Kidney epithelial cell (primary cell): ENCODE measurements at regions not wholly inside any gene's neighbourhood (a gene's known extent, or its start where the extent isn't known, plus 50 kb on each side); places are given as distances from the start of the nearest gene placed in this dataset.

Source experiments
- DNase-seq: peaks from one replicate; pipeline ENCODE4 v3.0.0-alpha.2; 2010; ENCODE audit warnings: low read depth
- H3K27me3 ChIP-seq: 2 replicates; pipeline ENCODE4 v1.6.0; 2011; ENCODE audit warnings: low read length; ENCODE audit not compliant: control insufficient read depth, insufficient read depth
- H3K36me3 ChIP-seq: 2 replicates; pipeline ENCODE4 v1.5.1; 2011; ENCODE audit warnings: low read length; ENCODE audit not compliant: control insufficient read depth, insufficient read depth
- H3K4me3 ChIP-seq: 2 replicates; pipeline ENCODE4 v1.5.1; 2011; ENCODE audit warnings: low read depth, mild to moderate bottlenecking, control low read depth, low read length
- CTCF ChIP-seq: IDR thresholded peaks from 2 replicates; pipeline ENCODE4 v1.5.1; 2011; ENCODE audit warnings: mild to moderate bottlenecking, moderate library complexity, low read length, control low read depth, inconsistent platforms; ENCODE audit not compliant: insufficient read depth, poor library complexity, severe bottlenecking

GRCh38 chr5:93279296-93279963 lies 301.6 kb downstream of the NR2F1-AS1 start:
- no peak for DNase-seq

GRCh38 chr5:93278896-93279295 lies 302.1 kb downstream of the NR2F1-AS1 start:
- no peaks in the 10 kb centered on the region for H3K27me3 ChIP-seq
- H3K4me3 ChIP-seq = no peak overlapping the region
- no peaks in the 10 kb centered on the region for H3K36me3 ChIP-seq
- no peak for TF ChIP-seq CTCF
- no peak for DNase-seq

More at GRCh38 chr5:93279296-93279963, 301.6 kb downstream of the NR2F1-AS1 start:
- Histone ChIP-seq H3K36me3 (no peaks in the 10 kb centered on the region), H3K27me3 (no peaks in the 10 kb centered on the region), H3K4me3 (no peak overlapping the region)
- TF ChIP-seq CTCF = no peak

GRCh38 chr5:93277051-93277450 lies 304.0 kb downstream of the NR2F1-AS1 start:
- no peak for DNase-seq
- Histone ChIP-seq H3K4me3 (no peak overlapping the region), H3K36me3 (no peaks in the 10 kb centered on the region), H3K27me3 (no peaks in the 10 kb centered on the region)
- TF ChIP-seq CTCF = no peak

GRCh38 chr5:93275376-93275775 lies 305.6 kb downstream of the NR2F1-AS1 start:
- H3K4me3 ChIP-seq = no peak overlapping the region
- no peaks in the 10 kb centered on the region for H3K36me3 ChIP-seq
- no peak for TF ChIP-seq CTCF
- no peaks in the 10 kb centered on the region for H3K27me3 ChIP-seq
- DNase-seq = no peak

- H3K27me3 ChIP-seq = no peaks in the 10 kb centered on the region
- DNase-seq = peak; percentile 75
- no peak for TF ChIP-seq CTCF
These were observed 306.7 kb downstream of the NR2F1-AS1 start for GRCh38 chr5:93274291-93274690.

GRCh38 chr5:93273176-93273575 lies 307.8 kb downstream of the NR2F1-AS1 start:
- Histone ChIP-seq H3K27me3 (no peaks in the 10 kb centered on the region), H3K36me3 (no peaks in the 10 kb centered on the region), H3K4me3 (no peak overlapping the region)
- no peak for TF ChIP-seq CTCF
- peak; percentile 67 for DNase-seq

More at GRCh38 chr5:93274291-93274690, 306.7 kb downstream of the NR2F1-AS1 start:
- Histone ChIP-seq H3K4me3 (no peak overlapping the region), H3K36me3 (no peaks in the 10 kb centered on the region)
